H1 (cell line): ENCODE measurements at regions not wholly inside any gene's neighbourhood (a gene's known extent, or its start where the extent isn't known, plus 50 kb on each side); places are given as distances from the start of the nearest gene placed in this dataset.

Source experiments
- BCL11A ChIP-seq, 2 experiments: IDR thresholded peaks; one replicate each; pipeline ENCODE4 v1.6.1; 2011; ENCODE audit warnings: low read depth in 2 of 2, low read length in 2 of 2, mild to moderate bottlenecking in 2 of 2
- BRCA1 ChIP-seq: IDR thresholded peaks from 2 replicates; pipeline ENCODE4 v1.6.1; 2012; ENCODE audit warnings: low read depth, low read length, improper control_type of control experiment
- CEBPB ChIP-seq: IDR thresholded peaks from 2 replicates; pipeline ENCODE4 v1.6.1; 2012; ENCODE audit warnings: low read depth, low read length
- CTCF ChIP-seq, 3 experiments: IDR thresholded peaks; 1 replicate in 2 of 3; 2 replicates in 1 of 3; pipeline versions ENCODE4 v1.5.1 to v1.6.1; 2011; ENCODE audit warnings: low read length in 3 of 3, mild to moderate bottlenecking in 3 of 3, inconsistent platforms in 2 of 3, low read depth in 1 of 3, moderate library complexity in 1 of 3; ENCODE audit not compliant: insufficient read depth in 1 of 3; ENCODE audit errors: control extremely low read depth in 1 of 3
- EZH2 ChIP-seq: fragments of 200-600 bp; sonication (generic); IDR thresholded peaks from 2 replicates; pipeline ENCODE4 v1.7.1; 2012; ENCODE audit warnings: low read depth, mild to moderate bottlenecking, moderate library complexity, low read length, inconsistent platforms; ENCODE audit not compliant: severe bottlenecking
- HDAC2 ChIP-seq, 2 experiments: fragments of 300-600 bp in 1 of 2; sonication (generic) in 1 of 2; IDR thresholded peaks; 2 replicates each; pipeline ENCODE4 v1.6.1; 2011 to 2012; ENCODE audit warnings: low read depth in 2 of 2, low read length in 2 of 2, mild to moderate bottlenecking in 2 of 2, moderate library complexity in 2 of 2, borderline replicate concordance in 1 of 2, inconsistent platforms in 1 of 2
- MAFK ChIP-seq: IDR thresholded peaks from 2 replicates; pipeline ENCODE4 v1.6.1; 2012; ENCODE audit warnings: low read depth, mild to moderate bottlenecking, improper control_type of control experiment, low read length
- POLR2AphosphoS5 ChIP-seq: IDR thresholded peaks from 2 replicates; pipeline ENCODE4 v1.6.1; 2011; ENCODE audit warnings: low read depth, low read length
- RAD21 ChIP-seq, 2 experiments: IDR thresholded peaks in 1 of 2; conservative IDR thresholded peaks in 1 of 2; 2 replicates each; pipeline ENCODE4 v1.6.1; 2011; ENCODE audit warnings: low read depth in 2 of 2, low read length in 2 of 2, improper control_type of control experiment in 1 of 2, inconsistent platforms in 1 of 2, mild to moderate bottlenecking in 1 of 2, moderate library complexity in 1 of 2
- TF ChIP-seq, protein P1 (sequence below): fragments of 300-600 bp; sonication (generic); IDR thresholded peaks from 2 replicates; pipeline ENCODE4 v1.7.1; 2012; ENCODE audit warnings: low read length, moderate library complexity, mild to moderate bottlenecking, inconsistent platforms; ENCODE audit not compliant: insufficient replicate concordance
- TF ChIP-seq, protein P2 (sequence below): IDR thresholded peaks from 2 replicates; pipeline ENCODE4 v1.6.1; 2012; ENCODE audit warnings: inconsistent platforms

DNA sequence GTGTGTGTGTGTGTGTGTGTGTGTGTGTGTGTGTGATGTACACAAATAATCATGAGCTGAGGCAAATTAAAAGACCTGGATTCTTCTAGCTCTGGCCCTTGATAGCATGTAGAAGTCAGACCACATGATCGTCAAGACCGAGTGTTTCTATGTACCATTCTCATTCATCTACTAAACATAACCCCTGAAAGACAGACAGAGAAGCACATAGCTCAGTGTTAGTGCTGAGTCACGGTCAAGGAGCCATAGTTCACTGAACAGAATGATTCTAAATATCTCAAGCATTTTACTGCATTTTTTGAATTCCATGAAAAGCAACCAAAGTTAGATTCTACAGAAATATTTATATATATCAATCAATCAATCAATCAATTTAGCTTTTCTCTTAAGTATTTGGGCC lies 412.3 kb upstream of the CXorf51A start:
- TF ChIP-seq HDAC2 (IDR thresholded peaks at IDR 0.05; ENCODE audit: borderline replicate concordance in 1 of 2, low read depth in 2 of 2, low read length in 2 of 2) (no peak), MAFK (no peak), RAD21 (IDR thresholded peaks at IDR 0.05 in 1 of 2, conservative IDR thresholded peaks at IDR 0.05 in 1 of 2; ENCODE audit: low read depth in 2 of 2, low read length in 2 of 2) (no peak), BCL11A (IDR thresholded peaks at IDR 0.05; ENCODE audit: low read depth in 2 of 2, low read length in 2 of 2) (no peak), CTCF (IDR thresholded peaks at IDR 0.05; ENCODE audit: control extremely low read depth in 1 of 3, insufficient read depth in 1 of 3, low read depth in 1 of 3, low read length in 3 of 3) (no peak), CEBPB (no peak), EZH2 (no peak), POLR2AphosphoS5 (no peak), BRCA1 (no peak)
- TF ChIP-seq, protein P1, sequence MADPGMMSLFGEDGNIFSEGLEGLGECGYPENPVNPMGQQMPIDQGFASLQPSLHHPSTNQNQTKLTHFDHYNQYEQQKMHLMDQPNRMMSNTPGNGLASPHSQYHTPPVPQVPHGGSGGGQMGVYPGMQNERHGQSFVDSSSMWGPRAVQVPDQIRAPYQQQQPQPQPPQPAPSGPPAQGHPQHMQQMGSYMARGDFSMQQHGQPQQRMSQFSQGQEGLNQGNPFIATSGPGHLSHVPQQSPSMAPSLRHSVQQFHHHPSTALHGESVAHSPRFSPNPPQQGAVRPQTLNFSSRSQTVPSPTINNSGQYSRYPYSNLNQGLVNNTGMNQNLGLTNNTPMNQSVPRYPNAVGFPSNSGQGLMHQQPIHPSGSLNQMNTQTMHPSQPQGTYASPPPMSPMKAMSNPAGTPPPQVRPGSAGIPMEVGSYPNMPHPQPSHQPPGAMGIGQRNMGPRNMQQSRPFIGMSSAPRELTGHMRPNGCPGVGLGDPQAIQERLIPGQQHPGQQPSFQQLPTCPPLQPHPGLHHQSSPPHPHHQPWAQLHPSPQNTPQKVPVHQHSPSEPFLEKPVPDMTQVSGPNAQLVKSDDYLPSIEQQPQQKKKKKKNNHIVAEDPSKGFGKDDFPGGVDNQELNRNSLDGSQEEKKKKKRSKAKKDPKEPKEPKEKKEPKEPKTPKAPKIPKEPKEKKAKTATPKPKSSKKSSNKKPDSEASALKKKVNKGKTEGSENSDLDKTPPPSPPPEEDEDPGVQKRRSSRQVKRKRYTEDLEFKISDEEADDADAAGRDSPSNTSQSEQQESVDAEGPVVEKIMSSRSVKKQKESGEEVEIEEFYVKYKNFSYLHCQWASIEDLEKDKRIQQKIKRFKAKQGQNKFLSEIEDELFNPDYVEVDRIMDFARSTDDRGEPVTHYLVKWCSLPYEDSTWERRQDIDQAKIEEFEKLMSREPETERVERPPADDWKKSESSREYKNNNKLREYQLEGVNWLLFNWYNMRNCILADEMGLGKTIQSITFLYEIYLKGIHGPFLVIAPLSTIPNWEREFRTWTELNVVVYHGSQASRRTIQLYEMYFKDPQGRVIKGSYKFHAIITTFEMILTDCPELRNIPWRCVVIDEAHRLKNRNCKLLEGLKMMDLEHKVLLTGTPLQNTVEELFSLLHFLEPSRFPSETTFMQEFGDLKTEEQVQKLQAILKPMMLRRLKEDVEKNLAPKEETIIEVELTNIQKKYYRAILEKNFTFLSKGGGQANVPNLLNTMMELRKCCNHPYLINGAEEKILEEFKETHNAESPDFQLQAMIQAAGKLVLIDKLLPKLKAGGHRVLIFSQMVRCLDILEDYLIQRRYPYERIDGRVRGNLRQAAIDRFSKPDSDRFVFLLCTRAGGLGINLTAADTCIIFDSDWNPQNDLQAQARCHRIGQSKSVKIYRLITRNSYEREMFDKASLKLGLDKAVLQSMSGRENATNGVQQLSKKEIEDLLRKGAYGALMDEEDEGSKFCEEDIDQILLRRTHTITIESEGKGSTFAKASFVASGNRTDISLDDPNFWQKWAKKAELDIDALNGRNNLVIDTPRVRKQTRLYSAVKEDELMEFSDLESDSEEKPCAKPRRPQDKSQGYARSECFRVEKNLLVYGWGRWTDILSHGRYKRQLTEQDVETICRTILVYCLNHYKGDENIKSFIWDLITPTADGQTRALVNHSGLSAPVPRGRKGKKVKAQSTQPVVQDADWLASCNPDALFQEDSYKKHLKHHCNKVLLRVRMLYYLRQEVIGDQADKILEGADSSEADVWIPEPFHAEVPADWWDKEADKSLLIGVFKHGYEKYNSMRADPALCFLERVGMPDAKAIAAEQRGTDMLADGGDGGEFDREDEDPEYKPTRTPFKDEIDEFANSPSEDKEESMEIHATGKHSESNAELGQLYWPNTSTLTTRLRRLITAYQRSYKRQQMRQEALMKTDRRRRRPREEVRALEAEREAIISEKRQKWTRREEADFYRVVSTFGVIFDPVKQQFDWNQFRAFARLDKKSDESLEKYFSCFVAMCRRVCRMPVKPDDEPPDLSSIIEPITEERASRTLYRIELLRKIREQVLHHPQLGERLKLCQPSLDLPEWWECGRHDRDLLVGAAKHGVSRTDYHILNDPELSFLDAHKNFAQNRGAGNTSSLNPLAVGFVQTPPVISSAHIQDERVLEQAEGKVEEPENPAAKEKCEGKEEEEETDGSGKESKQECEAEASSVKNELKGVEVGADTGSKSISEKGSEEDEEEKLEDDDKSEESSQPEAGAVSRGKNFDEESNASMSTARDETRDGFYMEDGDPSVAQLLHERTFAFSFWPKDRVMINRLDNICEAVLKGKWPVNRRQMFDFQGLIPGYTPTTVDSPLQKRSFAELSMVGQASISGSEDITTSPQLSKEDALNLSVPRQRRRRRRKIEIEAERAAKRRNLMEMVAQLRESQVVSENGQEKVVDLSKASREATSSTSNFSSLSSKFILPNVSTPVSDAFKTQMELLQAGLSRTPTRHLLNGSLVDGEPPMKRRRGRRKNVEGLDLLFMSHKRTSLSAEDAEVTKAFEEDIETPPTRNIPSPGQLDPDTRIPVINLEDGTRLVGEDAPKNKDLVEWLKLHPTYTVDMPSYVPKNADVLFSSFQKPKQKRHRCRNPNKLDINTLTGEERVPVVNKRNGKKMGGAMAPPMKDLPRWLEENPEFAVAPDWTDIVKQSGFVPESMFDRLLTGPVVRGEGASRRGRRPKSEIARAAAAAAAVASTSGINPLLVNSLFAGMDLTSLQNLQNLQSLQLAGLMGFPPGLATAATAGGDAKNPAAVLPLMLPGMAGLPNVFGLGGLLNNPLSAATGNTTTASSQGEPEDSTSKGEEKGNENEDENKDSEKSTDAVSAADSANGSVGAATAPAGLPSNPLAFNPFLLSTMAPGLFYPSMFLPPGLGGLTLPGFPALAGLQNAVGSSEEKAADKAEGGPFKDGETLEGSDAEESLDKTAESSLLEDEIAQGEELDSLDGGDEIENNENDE: no peak
- TF ChIP-seq, protein P2, sequence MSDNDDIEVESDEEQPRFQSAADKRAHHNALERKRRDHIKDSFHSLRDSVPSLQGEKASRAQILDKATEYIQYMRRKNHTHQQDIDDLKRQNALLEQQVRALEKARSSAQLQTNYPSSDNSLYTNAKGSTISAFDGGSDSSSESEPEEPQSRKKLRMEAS: no peak
